T1000 (cell line): ENCODE measurements at regions not wholly inside any gene's neighbourhood (a gene's known extent, or its start where the extent isn't known, plus 50 kb on each side); places are given as distances from the start of the nearest gene placed in this dataset.
"Not testable (repeated sequence)": the region's sequence is repeated elsewhere in the genome, so short reads cannot be mapped to it uniquely, and the experiment has no call there.

Experiments
- DNase-seq: peaks from one replicate; lab custom pipeline; 2025; ENCODE audit warnings: mixed read lengths; lab: John Stamatoyannopoulos, UW

DNA sequence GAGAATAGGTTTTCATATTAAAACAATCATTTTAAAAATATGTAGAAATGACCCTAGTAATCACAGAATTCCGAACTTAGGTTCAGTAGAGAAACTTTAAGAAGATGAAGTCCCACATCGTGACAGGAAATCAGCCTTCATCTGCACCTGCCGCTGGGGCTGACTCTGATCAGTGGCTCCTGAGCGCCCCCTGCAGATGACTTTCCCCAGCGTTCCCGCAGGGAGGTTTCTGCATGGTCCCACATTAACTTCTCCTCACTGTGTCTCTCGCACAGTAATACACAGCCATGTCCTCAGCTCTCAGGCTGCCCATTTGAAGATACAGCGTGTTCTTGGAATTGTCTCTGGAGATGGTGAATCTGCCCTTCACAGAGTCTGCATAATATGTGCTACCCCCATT is 1131.1 kb downstream of the TMEM121 start:
- no peak for DNase-seq

- DNase-seq, result not testable (repeated sequence)
Observed at GRCh38 chr14:106658066-106658860, 1131.9 kb downstream of the TMEM121 start.

- not testable (repeated sequence) for DNase-seq
Observed at GRCh38 chr14:106661561-106661960, 1135.2 kb downstream of the TMEM121 start.

DNA sequence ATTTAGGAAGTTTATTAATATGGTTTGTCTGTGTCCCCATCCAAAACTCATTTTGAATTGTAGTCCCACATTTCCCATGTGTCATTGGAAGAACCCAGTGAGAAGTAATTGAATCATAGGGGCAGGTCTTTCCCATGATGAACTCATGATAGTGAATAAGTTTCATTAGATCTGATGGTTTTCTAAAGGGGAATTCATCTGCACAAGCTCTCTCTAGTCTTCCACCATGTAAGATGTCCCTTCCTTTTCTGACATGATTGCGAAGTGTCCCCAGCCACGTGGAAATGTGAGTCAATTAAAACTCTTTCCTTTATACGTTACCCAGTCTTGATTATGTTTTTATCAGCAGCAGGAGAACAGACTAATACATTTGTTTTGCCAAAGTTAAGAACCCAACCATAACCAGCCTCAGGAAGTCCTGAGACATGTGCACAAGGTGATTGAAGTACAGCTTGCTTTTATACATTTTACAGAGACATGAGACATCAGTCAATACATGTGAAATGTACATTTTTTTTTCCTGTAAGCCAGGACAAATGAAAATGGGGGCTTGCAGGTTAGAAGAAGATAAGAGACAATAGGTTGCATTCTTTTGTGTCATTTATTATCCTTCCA is 1136.7 kb downstream of the TMEM121 start:
- no peak for DNase-seq

- not testable (repeated sequence) for DNase-seq
Observed at GRCh38 chr14:106663805-106664410, 1137.5 kb downstream of the TMEM121 start.

- DNase-seq, result no peak
Observed at GRCh38 chr14:106665814-106666213, 1139.4 kb downstream of the TMEM121 start.

- no peak for DNase-seq
Observed at GRCh38 chr14:106666341-106666740, 1140.0 kb downstream of the TMEM121 start.

GRCh38 chr14:106670011-106670410 is 1143.6 kb downstream of the TMEM121 start:
- no peak for DNase-seq

- not testable (repeated sequence) for DNase-seq
Observed at GRCh38 chr14:106674093-106674492, 1147.7 kb downstream of the TMEM121 start.

DNA sequence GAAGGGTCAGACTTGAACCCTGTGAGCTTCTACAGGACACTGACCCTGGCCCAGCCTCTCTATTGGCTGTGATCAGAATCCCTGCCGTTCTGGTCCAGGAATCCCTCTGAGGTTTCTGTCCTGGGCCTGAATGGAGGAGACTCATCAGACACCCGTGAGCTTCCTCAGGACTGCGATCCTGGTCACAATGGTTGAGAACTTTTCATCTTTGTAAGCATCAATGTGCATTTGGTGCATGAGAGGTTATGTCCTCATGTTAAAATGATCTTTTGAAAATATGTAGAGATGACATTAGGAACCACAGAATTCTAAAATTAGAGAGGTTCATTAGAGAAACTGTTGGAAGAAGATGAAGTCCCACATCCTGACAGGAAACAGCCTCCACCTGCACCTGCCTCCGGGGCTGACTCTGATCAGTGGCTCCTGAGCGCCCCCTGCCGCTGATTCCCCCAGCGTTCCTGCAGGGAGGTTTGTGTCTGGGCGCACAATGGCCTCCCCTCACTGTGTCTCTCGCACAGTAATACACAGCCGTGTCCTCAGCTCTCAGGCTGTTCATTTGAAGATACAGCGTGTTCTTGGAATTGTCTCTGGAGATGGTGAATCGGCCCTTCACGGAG is 1148.2 kb downstream of the TMEM121 start:
- DNase-seq, result not testable (repeated sequence)

- DNase-seq, result not testable (repeated sequence)
Observed at GRCh38 chr14:106675716-106676115, 1149.3 kb downstream of the TMEM121 start.

- DNase-seq, result no peak
Observed at GRCh38 chr14:106679776-106680175, 1153.4 kb downstream of the TMEM121 start.

GRCh38 chr14:106681161-106681560 is 1154.8 kb downstream of the TMEM121 start:
- no peak for DNase-seq

GRCh38 chr14:106681568-106681967 is 1155.2 kb downstream of the TMEM121 start:
- DNase-seq, result no peak

DNA sequence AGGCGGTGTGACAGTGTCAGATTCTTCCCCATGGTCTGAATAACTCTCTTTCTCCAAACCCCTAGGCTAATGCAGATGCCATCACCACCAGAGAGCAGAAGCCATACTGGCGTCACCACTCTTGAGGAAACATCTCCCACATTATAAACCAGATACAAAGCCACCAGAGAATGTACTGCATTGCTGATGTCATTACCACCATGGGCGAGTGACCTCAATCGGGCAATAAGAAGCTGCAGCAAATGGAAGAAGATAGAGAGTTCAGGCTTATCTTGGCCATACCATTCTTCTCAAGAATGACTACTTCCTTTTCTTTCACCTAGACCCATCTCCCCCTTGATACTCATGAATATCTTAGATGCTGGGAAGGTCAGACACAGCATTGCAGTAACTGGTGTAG is 1157.2 kb downstream of the TMEM121 start:
- no peak for DNase-seq

DNA sequence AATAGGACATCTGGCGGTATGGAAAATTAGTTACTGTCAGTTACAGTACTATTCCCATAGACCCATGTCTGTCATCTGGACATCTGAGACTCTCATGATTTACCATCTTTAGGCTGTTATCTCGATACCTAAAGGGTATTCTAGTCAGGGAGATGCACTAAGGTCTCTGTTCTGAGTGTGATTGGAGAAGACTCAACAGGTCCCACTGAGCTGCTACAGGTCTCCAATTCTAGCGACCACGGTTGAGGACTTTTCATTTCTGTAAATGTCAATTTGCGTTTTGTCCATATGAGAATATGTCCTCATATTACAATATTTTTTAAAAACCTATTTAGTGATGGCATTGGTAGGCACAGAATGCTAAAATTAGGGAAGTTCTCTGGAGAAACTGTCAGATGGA is 1160.2 kb downstream of the TMEM121 start:
- DNase-seq, result no peak

- no peak for DNase-seq
Observed at GRCh38 chr14:106690333-106690891, 1164.0 kb downstream of the TMEM121 start.

GRCh38 chr14:106691601-106692291 is 1165.4 kb downstream of the TMEM121 start:
- no peak for DNase-seq

DNA sequence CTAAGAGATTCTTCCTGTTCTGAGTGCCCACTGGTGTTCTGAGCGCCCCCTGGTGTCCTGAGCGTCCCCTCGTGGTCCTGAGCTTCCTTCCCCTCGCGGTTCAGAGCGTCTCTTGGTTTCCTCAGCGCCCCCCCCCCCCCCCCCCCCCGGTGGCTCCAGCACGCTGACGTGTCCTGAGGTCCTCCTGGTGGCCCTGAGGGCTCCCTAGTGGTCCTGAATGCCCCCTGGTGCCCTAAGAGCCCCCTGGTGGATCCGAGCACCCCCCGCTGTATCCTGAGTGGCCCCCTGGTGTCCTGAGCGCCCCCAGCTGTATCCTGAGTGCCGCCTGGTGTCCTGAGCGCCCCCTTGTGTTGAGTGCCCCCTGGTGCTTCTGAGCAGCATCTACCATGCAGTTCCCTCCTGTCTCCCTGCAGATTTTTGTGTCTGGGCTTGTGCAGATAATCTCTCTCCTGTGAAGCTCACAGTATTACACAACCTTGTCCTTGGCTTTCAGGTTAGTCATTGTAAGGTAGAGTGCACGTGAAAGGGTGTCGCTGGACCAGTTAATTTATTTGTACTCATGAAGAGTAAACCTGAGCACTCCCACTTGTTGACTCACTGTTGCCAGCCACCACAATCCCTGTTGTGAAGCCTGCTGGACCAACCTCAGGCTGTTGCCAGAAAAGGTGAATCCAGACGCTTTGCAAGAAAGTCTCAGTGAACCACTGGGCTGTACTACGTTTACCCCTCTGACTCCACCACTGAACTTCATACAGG is 1168.4 kb downstream of the TMEM121 start:
- DNase-seq, result no peak

- DNase-seq, result not testable (repeated sequence)
Observed at GRCh38 chr14:106698620-106699267, 1172.4 kb downstream of the TMEM121 start.
